ENCODE measurements at regions not wholly inside any gene's neighbourhood (a gene's known extent, or its start where the extent isn't known, plus 50 kb on each side); places are given as distances from the start of the nearest gene placed in this dataset.

- no peak for DNase-seq
These were observed 106.5 kb downstream of the CDH26 start for GRCh38 chr20:60064554-60065196.

DNA sequence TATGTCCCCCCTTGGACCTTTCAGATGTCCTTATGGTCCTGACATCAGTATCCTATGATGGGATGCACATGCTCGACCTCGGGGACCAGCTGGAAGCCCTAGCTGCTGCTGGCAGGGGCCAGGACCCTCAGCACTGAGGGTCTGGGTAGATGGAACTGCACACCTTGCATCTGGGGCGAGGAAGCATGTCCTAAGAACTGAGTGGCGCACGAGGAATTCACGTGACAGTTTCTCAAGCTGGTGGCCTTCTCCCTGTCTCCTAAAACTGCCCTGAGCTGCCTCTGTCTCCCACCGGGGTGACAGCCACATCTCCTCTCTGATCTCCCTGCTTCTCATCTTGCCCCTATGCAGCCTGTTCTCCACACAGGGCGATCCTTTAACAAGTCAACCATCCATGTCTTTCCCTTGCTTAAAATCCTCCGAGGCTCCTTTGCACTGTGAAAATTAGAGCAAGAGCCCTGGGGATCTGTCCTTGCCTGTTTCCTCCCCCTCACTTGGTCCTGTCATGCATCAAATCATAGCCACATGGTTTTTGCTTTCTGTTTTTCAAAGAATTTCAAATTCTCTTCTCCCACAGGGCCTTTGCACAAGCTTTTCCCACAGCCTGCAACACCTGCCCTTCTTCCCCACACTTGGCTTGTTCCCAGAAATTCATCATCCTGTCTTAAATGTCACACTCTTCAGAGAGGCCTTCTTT, 107.7 kb downstream of the CDH26 start:
- DNase-seq, result no peak

DNA sequence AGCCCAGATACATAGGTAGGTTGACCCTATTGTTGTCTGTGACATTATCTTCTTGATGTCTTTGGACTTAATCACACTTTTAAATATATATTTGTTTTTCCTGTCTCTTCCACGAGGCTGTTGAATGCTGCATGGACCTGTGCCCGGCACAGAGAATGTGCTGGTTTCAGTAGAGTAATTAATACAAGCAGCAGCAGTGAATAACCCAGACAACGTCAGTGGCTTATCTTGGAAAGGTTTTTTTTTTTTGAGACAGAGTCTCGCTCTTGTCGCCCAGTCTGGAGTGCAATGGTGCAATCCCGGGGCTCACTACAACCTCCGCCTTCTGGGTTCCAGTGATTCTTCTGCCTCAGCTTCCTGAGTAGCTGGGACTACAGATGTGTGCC, 108.2 kb downstream of the CDH26 start:
- DNase-seq, result no peak

DNA sequence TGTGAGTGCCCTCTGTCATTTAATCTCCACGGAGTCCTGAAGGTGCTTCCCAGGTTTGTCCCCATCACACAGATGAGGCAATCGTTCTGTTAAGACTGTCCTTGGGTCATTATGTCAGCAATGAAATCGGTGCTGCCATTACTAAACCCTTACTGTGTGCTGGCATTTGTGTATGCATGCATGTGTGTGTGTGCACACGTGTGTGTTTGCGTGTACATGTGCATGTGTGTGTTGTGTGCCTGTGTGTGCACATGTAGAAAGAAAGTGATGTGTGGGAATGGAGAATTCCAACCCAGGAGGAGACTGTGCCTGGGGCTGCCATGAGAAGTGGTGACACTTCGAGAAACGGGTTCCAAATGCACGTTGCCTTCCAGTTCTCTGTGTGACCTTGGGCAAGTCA, 110.3 kb downstream of the CDH26 start:
- no peak for DNase-seq

DNA sequence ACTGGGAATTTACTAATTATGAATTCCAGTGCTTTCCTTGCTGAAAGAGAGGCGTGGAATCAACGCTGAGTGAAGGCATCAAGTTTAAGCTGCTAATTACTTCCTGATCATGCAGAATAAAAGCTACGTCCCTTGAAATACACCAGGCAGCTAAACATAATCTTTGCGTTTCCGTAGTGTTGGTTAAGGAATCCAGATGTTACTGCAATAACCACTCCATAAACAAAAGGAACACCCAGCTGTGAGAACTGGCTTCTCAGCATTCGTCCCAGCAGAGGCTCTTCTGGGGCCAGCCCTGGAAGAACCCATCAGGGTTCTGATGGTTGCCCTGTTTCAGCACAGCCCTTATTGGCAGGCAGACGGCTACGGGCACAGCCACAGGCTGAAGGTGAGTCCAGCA, 111.4 kb downstream of the CDH26 start:
- DNase-seq, result no peak

GRCh38 chr20:60070791-60071190, 112.6 kb downstream of the CDH26 start:
- DNase-seq, result no peak

DNA sequence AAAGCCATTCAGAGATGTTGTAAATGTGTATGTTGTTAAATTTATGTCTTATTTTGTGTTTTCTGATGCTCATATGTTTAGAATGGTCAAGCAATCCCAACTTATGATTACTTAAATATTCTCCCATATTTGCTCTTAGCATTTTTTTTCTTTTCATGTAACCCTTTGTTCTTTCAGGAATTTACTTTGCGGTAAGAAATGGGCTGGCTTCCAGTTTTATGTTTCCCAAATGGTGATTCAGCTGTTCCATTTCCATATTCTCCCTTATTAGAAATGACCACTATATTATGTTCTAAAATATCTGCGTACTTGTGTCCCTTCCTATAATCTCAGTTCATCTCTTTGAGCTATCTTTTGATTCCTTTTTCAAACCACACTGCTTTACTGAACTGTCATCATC, 113.7 kb downstream of the CDH26 start:
- DNase-seq, result no peak

DNA sequence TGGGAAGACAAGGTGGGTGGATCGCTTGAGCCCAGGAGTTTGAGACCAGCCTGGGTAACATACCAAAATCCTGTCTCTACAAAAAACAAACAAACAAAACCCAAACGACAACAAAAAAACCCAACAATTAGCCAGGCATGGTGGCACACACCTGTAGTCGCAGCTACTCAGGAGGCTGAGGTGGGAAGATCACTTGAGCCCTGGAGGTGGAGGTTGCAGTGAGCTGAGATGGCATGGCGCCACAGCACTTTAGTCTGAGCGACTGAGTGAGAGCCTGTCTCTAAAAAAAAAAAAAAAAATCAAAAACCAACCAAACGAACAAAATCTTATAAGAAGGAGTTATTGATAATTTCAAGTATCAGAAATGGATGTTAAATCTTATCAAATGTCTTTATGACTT, 114.9 kb downstream of the CDH26 start:
- DNase-seq, result no peak

DNA sequence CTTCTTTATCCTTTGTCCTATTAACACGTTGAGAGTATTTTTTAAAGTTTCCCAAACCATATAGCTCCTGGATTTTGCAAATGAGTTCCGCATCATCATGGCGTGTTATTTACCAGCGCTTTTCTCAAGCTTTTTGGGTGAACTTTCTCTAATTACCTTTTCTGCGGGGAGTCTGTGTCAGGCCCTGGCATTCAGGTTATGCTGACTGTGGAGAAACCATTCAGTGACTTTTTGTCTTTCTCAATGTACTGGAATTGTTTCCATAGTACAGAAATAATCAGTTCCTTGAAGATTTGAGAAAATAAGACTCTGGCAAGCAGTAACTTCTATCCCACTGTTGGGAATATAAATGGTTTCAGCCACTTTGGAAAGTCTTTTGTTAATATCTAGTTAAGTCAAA, 115.3 kb downstream of the CDH26 start:
- no peak for DNase-seq

GRCh38 chr20:60074276-60074675, 116.1 kb downstream of the CDH26 start:
- DNase-seq, result no peak

DNA sequence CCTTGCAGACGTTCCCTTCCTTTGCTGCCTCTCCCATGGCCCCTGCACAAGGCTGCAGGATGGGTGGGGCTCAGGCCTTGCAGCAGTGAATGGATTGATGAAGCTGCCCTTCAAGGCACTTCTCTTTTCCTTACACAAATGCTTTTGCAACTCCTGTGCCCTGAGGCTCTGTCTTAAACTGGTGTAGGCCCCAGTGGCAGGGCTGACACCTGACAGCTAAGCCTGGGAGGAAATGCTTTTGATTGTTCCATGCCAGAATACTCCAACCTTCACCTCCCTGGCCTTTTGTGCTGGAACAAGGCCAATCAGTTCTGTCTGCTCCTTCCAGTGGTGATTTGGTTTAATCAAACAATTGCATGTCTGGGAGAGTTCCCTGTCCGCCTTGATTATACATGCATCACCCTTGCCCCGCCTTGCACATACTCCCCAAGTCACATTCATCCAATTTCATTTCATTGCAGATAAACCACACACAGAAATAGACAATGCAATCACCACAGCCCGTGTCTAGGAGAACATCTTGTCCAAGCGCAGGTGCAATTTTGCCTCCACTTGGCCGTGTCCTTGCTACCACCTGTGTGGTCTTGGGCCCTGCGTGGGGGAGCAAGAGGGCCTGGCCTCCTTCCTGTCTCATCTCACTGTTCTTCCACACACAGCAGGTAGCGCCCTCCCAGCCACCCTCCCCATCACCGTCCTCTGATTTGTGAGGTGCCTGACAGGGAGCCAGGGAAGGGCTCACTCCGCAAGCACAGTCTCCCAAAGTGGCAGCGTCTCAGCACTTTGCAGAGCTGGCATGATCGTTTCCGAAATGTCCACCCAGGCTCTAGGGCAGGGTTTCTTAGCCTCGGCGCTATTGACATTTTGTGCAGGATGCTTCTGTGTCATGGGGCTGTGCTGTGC, 120.4 kb downstream of the CDH26 start:
- no peak for DNase-seq

DNA sequence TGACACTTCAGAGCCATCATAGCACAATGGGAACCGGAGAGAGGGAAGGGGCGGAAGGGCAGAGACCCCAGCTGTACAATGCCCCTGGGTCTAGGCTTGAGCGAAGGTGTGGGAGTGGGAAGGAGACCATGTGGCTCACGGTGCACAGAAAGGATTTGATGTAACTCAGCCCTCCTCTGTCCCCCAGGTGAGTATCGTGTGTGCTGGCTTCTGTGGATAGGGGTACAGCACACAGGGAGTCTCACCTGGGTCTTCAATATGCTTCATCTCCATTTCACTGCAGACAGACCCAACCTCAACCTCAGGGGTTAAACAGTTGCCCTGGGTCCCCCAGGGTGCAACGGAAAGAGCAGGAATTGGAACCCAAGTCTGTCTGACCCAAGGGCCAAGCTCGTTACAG, 122.2 kb downstream of the CDH26 start:
- DNase-seq, result no peak

DNA sequence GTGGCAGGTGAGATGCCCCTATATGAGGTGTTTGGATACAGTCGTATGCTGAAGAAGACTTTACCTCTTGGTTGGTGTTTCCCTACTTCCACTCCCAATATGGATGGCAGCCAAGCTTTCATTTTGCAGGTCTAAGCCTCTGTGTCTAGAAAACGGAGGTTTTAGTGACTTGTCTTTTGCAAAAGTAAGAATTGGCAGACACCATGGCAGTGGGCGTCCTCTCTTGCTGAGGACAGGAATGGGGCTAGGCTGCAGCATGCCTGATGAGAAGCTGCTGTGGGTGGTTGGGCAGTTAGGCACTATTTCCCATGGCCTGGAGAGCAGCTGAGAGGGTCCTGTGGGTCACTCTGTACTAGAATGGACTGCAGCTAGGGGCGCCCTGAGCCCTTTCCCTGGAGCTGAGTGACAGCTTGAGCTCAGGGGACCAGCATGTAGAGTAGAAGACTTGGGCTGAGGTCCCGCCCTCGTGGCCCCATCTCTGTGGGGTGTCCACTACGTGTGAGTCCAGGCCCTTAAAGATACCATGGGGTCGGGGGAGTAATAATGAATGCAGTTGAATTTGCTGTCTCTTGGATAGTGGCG, 127.4 kb downstream of the CDH26 start:
- DNase-seq, result no peak

GRCh38 chr20:60086821-60087562, 128.8 kb downstream of the CDH26 start:
- DNase-seq, result no peak

GRCh38 chr20:60087563-60088105, 129.4 kb downstream of the CDH26 start:
- no peak for DNase-seq

DNA sequence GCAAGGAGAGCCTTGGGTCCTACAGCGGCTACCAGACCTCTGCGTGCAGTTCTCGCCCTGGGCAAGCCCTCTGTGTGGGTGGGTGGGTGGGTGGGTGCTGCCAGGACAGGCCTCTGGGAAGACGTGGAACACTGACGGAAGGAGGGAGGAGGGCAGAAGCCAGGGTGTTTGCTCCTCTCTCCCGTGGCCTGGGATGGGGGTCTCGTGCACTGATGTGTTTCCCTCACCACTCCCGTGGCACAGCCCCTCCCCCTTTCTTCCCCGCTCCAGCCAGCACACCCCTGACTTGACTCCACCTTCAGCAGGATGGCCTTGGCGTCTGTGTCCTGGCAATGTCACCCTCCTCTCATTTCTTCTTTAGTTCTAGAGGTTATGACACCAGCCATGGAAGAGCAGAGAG, 130.0 kb downstream of the CDH26 start:
- no peak for DNase-seq

DNA sequence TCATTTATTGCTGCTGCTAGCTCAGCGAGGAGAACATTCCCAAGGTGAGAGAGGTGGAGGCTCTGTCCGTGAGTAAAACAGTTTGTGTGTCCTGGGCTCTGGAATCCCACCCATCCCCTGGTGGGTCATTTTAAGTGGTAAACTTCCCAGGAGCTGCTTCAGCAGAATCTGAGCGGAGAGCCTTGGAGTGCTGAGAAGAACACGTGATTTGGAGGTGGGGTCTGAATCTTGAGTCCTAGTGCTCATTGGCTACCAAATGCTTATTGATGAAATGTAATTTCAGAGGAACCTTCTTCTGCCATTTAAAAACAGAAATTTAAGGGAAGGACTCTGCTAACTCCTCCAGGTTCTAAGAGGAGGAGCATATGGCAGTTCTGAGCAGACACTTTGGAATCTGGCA, 132.4 kb downstream of the CDH26 start:
- DNase-seq, result no peak

GRCh38 chr20:60091305-60091704, 133.1 kb downstream of the CDH26 start:
- DNase-seq, result no peak

DNA sequence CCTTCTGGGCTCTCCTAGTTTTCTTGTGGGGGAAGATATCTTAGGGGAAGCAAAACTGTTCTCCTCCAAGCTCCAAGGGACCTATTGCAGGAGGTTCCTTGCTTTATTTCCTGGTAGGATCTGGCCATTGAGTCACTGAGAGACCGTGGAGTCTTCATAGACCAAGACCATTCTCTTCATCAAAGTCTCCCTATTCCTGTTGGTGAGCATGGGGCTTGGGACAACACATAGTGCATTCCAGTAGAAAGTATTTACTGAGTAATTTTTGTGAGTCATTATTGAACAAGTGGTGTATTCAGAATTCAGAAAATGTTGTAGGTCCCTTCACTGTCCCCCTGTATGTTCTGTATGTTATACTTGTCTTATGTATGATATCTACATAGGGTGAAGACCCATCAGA, 133.6 kb downstream of the CDH26 start:
- no peak for DNase-seq

DNA sequence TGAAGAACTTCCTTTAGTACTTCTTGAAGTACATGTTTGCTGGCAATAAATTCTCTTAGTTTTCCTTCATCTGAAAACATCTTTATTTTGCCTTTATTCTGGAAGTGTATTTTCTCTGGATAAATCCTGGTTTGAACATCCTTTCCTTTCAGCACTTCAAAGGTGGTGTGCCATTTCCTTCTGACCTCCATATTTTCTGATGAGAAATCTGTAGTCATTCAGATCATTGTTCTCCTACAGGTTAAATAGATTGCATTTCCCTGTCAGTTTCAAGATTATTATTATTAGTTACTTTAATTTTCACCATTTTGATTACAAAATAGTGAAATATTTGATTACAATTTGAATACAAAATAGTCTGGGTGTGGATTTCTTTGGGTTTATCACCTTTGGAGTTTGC, 134.5 kb downstream of the CDH26 start:
- DNase-seq, result no peak

DNA sequence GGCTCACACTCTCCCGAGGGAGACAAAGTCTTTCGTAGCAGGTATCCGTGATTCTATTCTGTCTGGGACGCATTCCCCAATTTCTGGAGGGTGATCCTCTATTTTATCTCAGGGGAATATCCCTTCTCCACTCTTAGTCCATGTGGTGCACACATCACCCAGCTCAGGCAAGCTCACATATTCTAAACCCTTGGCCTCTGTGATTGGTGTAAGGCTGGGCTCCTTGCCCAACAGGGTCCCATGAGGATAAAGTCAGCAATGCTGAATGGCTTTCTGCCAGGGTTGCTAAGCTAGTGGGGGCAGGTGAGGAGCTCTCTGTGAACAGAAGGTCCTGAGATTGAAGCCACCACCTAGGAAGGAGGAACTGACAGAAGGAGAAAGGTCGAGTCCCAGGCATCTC, 137.2 kb downstream of the CDH26 start:
- DNase-seq, result no peak

DNA sequence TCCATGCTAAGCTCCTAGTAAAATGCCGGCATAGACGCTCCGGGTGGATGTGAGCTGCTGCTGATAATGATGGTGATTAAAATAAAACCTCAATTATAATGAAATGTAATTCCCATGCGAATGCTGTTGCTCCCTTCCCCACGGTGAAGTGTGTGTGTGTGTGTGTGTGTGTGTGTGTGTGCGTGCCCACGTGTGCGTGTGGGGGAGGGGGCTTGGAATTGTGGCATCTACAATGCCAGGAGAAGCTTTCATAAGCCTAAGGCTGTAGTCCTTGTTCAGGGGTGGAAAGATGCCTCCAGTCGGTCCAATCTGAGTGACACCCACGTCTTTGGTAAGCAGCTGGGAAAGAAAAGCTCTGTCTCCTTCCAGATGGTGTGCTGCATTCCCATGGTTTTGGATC, 137.9 kb downstream of the CDH26 start:
- DNase-seq, result no peak

DNA sequence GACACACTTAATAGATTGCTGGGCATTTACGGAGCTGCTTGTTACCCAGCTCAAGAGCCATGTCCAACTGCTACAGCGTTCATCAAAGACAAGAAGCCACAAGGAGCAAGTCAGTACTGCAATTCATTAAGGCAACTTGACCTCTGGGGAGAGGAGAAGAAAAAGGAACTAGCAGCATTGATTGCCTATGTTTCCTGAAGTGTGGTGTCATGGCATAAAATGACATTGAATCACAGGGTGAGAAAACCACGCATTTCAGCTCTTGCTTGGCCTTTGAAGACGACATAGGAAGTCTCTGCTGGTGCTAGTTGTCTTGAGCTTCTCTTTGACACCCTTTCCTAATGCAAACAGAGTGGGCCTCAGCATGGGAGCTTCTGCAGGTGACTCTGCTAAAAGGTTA, 139.1 kb downstream of the CDH26 start:
- DNase-seq, result no peak

All from NCI-H1694 (cell line).